ENCODE measurements at regions not wholly inside any gene's neighbourhood (a gene's known extent, or its start where the extent isn't known, plus 50 kb on each side); places are given as distances from the start of the nearest gene placed in this dataset.

DNA sequence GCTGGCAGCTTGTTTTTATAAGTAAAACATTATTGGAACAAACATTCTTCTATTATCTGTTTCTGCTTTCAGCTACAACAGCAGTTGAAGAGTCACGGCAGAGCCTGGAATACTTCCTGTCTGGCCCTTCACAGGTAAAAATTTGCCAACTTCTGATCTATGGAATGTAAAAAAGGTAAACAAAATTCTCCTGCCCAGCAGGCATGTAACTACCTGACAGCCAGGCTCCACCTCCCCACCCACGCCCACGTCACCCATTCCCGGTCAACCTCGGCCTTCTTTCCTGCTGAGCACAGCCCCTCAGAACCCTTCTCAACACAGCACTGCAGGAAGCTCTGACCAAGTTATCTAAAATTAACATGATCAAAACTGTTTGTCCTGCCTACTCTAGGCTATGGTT, 166.0 kb downstream of the DLL1 start:
- H3K4me3 ChIP-seq (ENCODE audit: low read depth, low read length): no peak overlapping the region
- TF ChIP-seq, protein P1, sequence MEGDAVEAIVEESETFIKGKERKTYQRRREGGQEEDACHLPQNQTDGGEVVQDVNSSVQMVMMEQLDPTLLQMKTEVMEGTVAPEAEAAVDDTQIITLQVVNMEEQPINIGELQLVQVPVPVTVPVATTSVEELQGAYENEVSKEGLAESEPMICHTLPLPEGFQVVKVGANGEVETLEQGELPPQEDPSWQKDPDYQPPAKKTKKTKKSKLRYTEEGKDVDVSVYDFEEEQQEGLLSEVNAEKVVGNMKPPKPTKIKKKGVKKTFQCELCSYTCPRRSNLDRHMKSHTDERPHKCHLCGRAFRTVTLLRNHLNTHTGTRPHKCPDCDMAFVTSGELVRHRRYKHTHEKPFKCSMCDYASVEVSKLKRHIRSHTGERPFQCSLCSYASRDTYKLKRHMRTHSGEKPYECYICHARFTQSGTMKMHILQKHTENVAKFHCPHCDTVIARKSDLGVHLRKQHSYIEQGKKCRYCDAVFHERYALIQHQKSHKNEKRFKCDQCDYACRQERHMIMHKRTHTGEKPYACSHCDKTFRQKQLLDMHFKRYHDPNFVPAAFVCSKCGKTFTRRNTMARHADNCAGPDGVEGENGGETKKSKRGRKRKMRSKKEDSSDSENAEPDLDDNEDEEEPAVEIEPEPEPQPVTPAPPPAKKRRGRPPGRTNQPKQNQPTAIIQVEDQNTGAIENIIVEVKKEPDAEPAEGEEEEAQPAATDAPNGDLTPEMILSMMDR (conservative IDR thresholded peaks at IDR 0.05; ENCODE audit: low read depth, low read length): no peak
- DNase-seq (ENCODE audit: low read depth): no peak

DNA sequence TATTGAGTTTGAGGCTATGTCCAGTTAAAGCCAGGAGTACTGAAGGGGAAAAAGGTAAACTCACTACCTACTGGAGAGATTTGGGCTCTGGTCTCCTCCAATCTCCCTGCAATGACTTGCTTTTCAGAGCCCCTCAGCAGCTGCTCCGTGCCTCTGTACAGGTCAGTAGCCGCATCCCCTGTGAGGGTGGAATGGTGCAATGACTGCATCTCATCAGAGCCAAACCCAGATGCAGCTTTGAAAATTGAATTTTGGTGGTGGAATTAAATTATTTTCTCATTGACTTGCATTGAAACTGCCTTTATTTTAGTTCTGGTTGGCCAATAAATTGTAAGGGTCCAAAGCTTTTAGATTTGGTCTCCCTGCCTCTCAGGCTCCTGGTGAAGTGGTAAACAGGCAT, 166.7 kb downstream of the DLL1 start:
- no peak for DNase-seq (ENCODE audit: low read depth)
- no peak overlapping the region for H3K4me3 ChIP-seq (ENCODE audit: low read depth, low read length)
- TF ChIP-seq, protein P1 (conservative IDR thresholded peaks at IDR 0.05; ENCODE audit: low read depth, low read length): no peak

DNA sequence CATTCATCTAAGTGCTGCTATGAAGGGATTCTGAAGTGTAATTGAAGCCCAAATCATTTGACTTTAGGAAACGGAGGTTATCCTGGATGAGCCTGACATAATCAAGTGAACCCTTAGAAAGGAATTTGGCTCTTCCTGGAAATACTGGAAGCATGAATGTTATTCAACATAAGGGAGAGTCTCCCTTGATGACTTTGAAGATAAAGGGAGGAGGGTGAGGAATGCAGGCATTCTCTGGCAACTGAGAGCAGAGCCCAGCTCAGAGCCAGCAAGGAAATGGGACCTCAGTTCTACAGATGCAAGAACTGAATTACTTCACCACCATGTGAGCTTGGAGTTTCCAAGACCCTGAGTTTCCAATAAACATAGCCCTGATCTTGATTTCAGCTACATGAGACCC, 168.2 kb downstream of the DLL1 start:
- TF ChIP-seq, protein P1 (conservative IDR thresholded peaks at IDR 0.05; ENCODE audit: low read depth, low read length): no peak
- H3K4me3 ChIP-seq (ENCODE audit: low read depth, low read length): no peak overlapping the region
- DNase-seq (ENCODE audit: low read depth): no peak

DNA sequence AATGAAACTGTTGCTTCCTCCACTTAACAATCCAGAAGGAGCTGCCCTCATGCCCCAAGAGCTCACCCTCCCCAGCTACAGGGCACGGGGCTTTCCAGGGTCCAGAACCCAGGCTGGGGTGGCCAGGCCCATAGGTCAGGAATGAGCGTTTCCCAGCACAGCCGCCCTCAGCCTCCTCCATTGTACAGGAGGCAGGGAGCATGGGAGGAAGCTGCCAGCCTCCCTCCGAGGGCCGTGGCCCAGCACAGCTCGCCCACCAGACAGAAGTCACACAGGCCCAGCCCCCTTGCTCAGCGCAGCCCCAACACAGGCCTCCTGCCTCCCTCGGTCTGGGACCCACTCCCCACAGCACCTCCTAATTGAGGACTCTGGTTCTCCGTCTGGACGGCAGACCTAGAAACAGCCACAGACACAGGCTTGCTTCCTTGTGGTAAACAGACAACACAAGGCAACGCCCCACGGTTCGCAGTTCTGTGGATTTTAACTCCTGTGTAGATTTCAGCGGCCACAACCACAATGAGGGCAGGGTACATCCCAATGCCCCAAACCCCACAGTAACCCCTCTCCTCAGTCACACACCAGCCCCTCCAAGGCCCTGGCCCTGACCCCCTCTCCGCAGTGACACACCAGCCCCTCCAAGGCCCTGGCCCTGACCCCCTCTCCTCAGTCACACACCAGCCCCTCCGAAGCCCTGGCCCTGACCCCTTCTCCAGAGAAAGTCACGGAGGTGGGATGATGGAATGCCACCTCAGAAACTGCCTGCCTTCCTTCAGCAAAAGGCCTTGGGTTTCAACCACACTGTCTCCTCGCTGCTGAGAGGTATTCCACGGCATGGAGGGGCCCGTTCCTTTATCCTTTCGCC, 173.5 kb downstream of the DLL1 start:
- no peak for DNase-seq (ENCODE audit: low read depth)
- TF ChIP-seq, protein P1 (conservative IDR thresholded peaks at IDR 0.05; ENCODE audit: low read depth, low read length): no peak
- H3K4me3 ChIP-seq (ENCODE audit: low read depth, low read length): no peak overlapping the region

DNA sequence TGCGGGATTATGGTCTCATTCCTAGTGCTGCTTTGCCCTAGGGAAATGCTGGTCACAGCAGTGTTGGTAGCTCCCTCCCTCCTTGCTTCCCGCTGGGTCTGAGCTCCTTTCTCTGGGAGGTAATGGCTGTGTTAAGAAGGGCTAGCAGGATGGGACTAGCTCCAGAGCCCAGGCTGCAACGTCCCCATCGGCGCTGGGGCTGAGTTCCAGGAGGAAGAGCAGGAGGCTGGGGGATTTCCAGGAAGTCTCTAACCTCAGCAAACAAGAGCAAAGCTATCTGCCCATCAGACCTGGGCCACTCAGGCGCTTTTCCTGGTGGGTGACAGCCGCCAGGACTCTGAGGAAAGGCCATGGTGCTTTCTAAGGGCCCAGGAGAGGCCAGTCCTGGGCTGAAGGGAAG, 174.2 kb downstream of the DLL1 start:
- TF ChIP-seq, protein P1 (conservative IDR thresholded peaks at IDR 0.05; ENCODE audit: low read depth, low read length): no peak
- no peak for DNase-seq (ENCODE audit: low read depth)
- no peak overlapping the region for H3K4me3 ChIP-seq (ENCODE audit: low read depth, low read length)

DNA sequence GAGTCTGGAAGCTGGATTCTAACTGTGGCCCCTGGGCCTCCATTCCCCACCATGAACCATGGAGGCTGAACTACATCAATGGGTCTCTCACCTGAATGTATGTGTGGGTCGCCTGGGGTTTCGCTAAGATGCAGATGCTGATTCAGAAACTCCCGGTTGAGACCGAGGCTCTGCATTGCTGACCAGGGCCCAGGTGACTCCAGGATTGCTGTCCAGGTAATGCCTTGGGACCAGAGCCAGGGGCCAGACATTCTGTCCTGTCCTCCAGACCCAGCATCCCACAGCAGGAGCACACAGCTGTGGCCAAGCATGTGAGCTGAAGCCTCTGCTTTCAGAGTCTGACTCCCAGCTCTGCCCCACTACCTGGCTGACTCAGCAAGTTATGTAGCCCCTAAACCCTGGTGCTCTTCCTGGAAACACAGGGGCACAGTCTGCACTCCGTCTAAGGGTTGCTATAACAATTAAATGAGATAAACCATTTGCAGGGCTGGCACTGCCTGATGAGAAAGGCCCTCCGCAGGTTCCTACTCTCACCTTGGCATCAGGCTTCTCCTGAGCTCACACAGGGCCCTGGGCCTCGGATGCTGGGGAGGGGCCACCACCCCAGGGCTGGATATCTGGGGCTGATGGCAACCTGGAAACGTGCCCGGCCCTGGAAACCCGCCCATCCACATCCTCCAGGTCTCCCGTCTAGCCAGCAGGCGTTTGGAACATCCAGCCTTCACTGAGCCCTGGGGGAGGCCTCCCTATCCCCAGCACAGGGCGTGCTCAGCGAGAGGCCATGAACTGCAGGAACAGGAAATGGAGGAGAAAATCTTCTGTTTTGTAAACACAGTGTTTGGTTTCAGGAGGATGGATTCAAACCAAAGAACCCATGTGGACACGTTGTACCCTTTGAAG, 175.7 kb downstream of the DLL1 start:
- TF ChIP-seq, protein P1 (conservative IDR thresholded peaks at IDR 0.05; ENCODE audit: low read depth, low read length): no peak
- DNase-seq (ENCODE audit: low read depth): no peak
- no peak overlapping the region for H3K4me3 ChIP-seq (ENCODE audit: low read depth, low read length)

All from epithelial cell of proximal tubule (primary cell).